Neural cell (in vitro differentiated cells): ENCODE measurements at regions not wholly inside any gene's neighbourhood (a gene's known extent, or its start where the extent isn't known, plus 50 kb on each side); places are given as distances from the start of the nearest gene placed in this dataset.
"Not testable (repeated sequence)": the region's sequence is repeated elsewhere in the genome, so short reads cannot be mapped to it uniquely, and the experiment has no call there.

Source experiments
- H2AFZ ChIP-seq: fragments of 200-600, 300-800 bp; sonication (generic), shearing (Covaris generic); 2 replicates; pipeline ENCODE4 v1.6.0; 2014; ENCODE audit warnings: low read depth, mild to moderate bottlenecking, antibody characterized with exemption, low read length, moderate library complexity
- H3F3A ChIP-seq: fragments of 200-600 bp; shearing (Covaris generic); 2 replicates; pipeline ENCODE4 v1.6.1; 2016; ENCODE audit warnings: mild to moderate bottlenecking, moderate library complexity, mixed read lengths, antibody characterized with exemption, low read length; ENCODE audit not compliant: insufficient read depth, poor library complexity, severe bottlenecking
- H3K27ac ChIP-seq: fragments of 200-600, 300-800 bp; sonication (generic), shearing (Covaris generic); 2 replicates; pipeline ENCODE4 v1.5.1; 2014; ENCODE audit warnings: mild to moderate bottlenecking, low read length, moderate library complexity
- H3K27me3 ChIP-seq: fragments of 300-800, 200-600 bp; sonication (generic), shearing (Covaris generic); 2 replicates; pipeline ENCODE4 v1.6.0; 2014; ENCODE audit warnings: mild to moderate bottlenecking, low read depth, low read length, moderate library complexity; ENCODE audit not compliant: insufficient read depth
- H3K36me3 ChIP-seq: fragments of 300-800, 200-600 bp; sonication (generic), shearing (Covaris generic); 2 replicates; pipeline ENCODE4 v1.5.1; 2014; ENCODE audit warnings: mild to moderate bottlenecking, antibody characterized with exemption, low read length, moderate library complexity; ENCODE audit not compliant: insufficient read depth
- H3K4me2 ChIP-seq: fragments of 300-800, 200-600 bp; sonication (generic), shearing (Covaris generic); 2 replicates; pipeline ENCODE4 v1.6.0; 2014; ENCODE audit warnings: mild to moderate bottlenecking, low read length
- H3K4me3 ChIP-seq: fragments of 300-800, 200-600 bp; sonication (generic), shearing (Covaris generic); 2 replicates; pipeline ENCODE4 v1.5.1; 2014; ENCODE audit warnings: mild to moderate bottlenecking, low read length, moderate library complexity
- H3K79me2 ChIP-seq: fragments of 200-600 bp; shearing (Covaris generic); replicated peaks from 2 replicates; pipeline ENCODE4 v1.6.0; 2014; ENCODE audit warnings: mild to moderate bottlenecking, low read length, moderate library complexity; ENCODE audit not compliant: insufficient read depth
- H3K9ac ChIP-seq: fragments of 300-800, 200-600 bp; sonication (generic), shearing (Covaris generic); 2 replicates; pipeline ENCODE4 v1.6.1; 2016; ENCODE audit warnings: mild to moderate bottlenecking, low read length, mixed read lengths
- H3K9me2 ChIP-seq: fragments of 200-600 bp; shearing (Covaris generic); 2 replicates; pipeline ENCODE4 v1.6.1; 2016; ENCODE audit warnings: mild to moderate bottlenecking, low read length, mixed read lengths; ENCODE audit not compliant: insufficient read depth
- H3K9me3 ChIP-seq: fragments of 200-600, 300-800 bp; sonication (generic), shearing (Covaris generic); 2 replicates; pipeline ENCODE4 v1.6.1; 2016; ENCODE audit warnings: mild to moderate bottlenecking, mixed run types, low read length, moderate library complexity, mixed read lengths
- H4K20me1 ChIP-seq: fragments of 200-600 bp; shearing (Covaris generic); 2 replicates; pipeline ENCODE4 v1.6.1; 2016; ENCODE audit warnings: mild to moderate bottlenecking, mixed run types; ENCODE audit not compliant: insufficient read depth
- CTCF ChIP-seq: fragments of 450-650 bp; IDR thresholded peaks from 2 replicates; pipeline ENCODE4 v1.5.1; 2014; ENCODE audit warnings: antibody characterized with exemption, mild to moderate bottlenecking, moderate library complexity; ENCODE audit not compliant: poor library complexity, severe bottlenecking
- EP300 ChIP-seq: fragments of 450-650 bp; conservative IDR thresholded peaks from 2 replicates; pipeline ENCODE4 v1.6.1; 2014; ENCODE audit warnings: antibody characterized with exemption, mild to moderate bottlenecking, moderate library complexity; ENCODE audit not compliant: poor library complexity, severe bottlenecking
- EZH2 ChIP-seq: fragments of 200-600, 300-800 bp; shearing (Covaris generic), sonication (generic); IDR thresholded peaks from 2 replicates; pipeline ENCODE4 v1.6.1; 2014; ENCODE audit warnings: antibody characterized with exemption, low read length, borderline replicate concordance, mild to moderate bottlenecking; ENCODE audit not compliant: insufficient read depth, poor library complexity, severe bottlenecking
- MXI1 ChIP-seq: fragments of 450-650 bp; conservative IDR thresholded peaks from 2 replicates; pipeline ENCODE4 v1.6.1; 2014; ENCODE audit warnings: antibody characterized with exemption, mild to moderate bottlenecking; ENCODE audit not compliant: poor library complexity, severe bottlenecking
- POLR2AphosphoS5 ChIP-seq: IDR thresholded peaks from 2 replicates; pipeline ENCODE4 v1.6.1; 2012
- RAD21 ChIP-seq: fragments of 450-650 bp; conservative IDR thresholded peaks from 2 replicates; pipeline ENCODE4 v1.6.1; 2014; ENCODE audit warnings: antibody characterized with exemption, mild to moderate bottlenecking, moderate library complexity
- REST ChIP-seq: IDR thresholded peaks from 2 replicates; pipeline ENCODE4 v1.6.1; 2012; ENCODE audit warnings: borderline replicate concordance
- SMC3 ChIP-seq: fragments of 450-650 bp; conservative IDR thresholded peaks from 2 replicates; pipeline ENCODE4 v1.6.1; 2014; ENCODE audit warnings: antibody characterized with exemption, mild to moderate bottlenecking, moderate library complexity; ENCODE audit not compliant: poor library complexity
- TAF1 ChIP-seq: IDR thresholded peaks from 2 replicates; pipeline ENCODE4 v1.6.1; 2012; ENCODE audit warnings: low read depth

GRCh38 chr4:162836258-162836657, 330.4 kb downstream of the NAF1 start:
- H3K27me3 ChIP-seq, H4K20me1 ChIP-seq, H3K36me3 ChIP-seq, H3K9ac ChIP-seq, H3K4me3 ChIP-seq, H3K9me3 ChIP-seq, H3K9me2 ChIP-seq, H3K4me2 ChIP-seq, H2AFZ ChIP-seq, H3K27ac ChIP-seq, H3K79me2 ChIP-seq, H3F3A ChIP-seq: not testable (repeated sequence)

GRCh38 chr4:162830899-162831298, 335.8 kb downstream of the NAF1 start:
- no peak overlapping the region for H2AFZ ChIP-seq
- no peak for TF ChIP-seq TAF1
- no peak for TF ChIP-seq RAD21
- TF ChIP-seq SMC3 = no peak
- no peak for TF ChIP-seq POLR2AphosphoS5
- no peak for TF ChIP-seq REST
- TF ChIP-seq CTCF = no peak
- no peak for TF ChIP-seq EP300
- TF ChIP-seq MXI1 = no peak
- no peak for TF ChIP-seq EZH2
- no peaks in the 10 kb centered on the region for H3K27me3 ChIP-seq
- H3K4me3 ChIP-seq = no peak overlapping the region
- no peaks in the 10 kb centered on the region for H3K9me3 ChIP-seq
- H3K36me3 ChIP-seq = no peaks in the 10 kb centered on the region
- H3F3A ChIP-seq = no peaks in the 10 kb centered on the region
- H3K79me2 ChIP-seq = no peaks in the 10 kb centered on the region
- no peaks in the 10 kb centered on the region for H3K9me2 ChIP-seq
- H4K20me1 ChIP-seq = no peaks in the 10 kb centered on the region
- H3K9ac ChIP-seq = no peak overlapping the region
- H3K4me2 ChIP-seq = no peak overlapping the region
- no peak overlapping the region for H3K27ac ChIP-seq

GRCh38 chr4:162817374-162817773, 349.3 kb downstream of the NAF1 start:
- H3K4me3 ChIP-seq, H3K9me2 ChIP-seq, H2AFZ ChIP-seq, H3K4me2 ChIP-seq, H3K9me3 ChIP-seq, H3K27ac ChIP-seq, H3K36me3 ChIP-seq, H3K9ac ChIP-seq, H4K20me1 ChIP-seq, H3K79me2 ChIP-seq, H3K27me3 ChIP-seq, H3F3A ChIP-seq: not testable (repeated sequence)
